HG03045 (cell line): ENCODE measurements at regions not wholly inside any gene's neighbourhood (a gene's known extent, or its start where the extent isn't known, plus 50 kb on each side); places are given as distances from the start of the nearest gene placed in this dataset.

ENCODE experiments used
- ATAC-seq: cut with Tn5 transposase; IDR thresholded peaks from one replicate; pipeline ENCODE4 v1.9.1; 2021; ENCODE audit warnings: mild to moderate bottlenecking, moderate library complexity; ENCODE audit not compliant: unreplicated experiment

GRCh38 chr13:72126424-72126823 lies 259.4 kb upstream of the DACH1 start:
- no peak for ATAC-seq

DNA sequence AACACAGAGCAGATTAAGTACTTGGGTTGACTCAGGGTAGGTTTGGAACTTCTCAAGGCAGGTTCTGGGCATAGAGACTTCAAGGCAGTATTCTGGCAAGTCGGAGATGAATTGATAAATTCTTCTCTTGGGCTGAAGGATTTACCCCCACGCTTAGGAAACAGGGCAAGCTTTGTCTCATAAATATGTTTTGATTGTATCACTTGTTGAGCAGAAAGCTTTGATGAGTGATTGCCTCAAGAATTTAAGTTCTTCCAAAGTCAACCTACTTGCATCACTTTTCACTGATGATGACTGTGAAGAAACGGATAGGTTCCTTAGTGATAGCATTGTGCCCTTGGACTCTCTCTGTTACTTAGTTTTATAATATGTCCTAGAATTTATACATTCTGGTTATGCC lies 258.6 kb upstream of the DACH1 start:
- no peak for ATAC-seq

GRCh38 chr13:72122661-72123255 lies 255.8 kb upstream of the DACH1 start:
- ATAC-seq = no peak

- ATAC-seq = no peak
Measured at GRCh38 chr13:72121466-72121865, 254.5 kb upstream of the DACH1 start.

DNA sequence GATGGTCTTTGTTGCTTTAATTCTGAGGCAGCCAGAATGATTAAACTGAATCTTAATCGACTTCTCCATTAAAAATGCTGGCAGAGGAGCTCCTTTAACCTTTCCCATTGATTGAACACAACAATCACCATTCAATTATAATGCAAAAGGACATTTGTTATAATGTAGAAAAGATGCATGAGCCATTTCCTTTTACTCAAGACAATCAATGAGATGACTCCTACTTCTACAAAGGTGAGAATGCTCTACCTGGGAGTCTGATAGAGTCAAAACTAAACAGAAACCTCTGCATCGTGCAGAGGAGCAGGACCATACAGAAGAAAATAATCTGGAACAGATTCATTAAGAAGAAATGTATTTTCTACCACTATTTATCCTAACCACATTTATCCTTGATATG lies 253.6 kb upstream of the DACH1 start:
- ATAC-seq = no peak

- no peak for ATAC-seq
Measured at GRCh38 chr13:72113931-72114330, 246.9 kb upstream of the DACH1 start.

DNA sequence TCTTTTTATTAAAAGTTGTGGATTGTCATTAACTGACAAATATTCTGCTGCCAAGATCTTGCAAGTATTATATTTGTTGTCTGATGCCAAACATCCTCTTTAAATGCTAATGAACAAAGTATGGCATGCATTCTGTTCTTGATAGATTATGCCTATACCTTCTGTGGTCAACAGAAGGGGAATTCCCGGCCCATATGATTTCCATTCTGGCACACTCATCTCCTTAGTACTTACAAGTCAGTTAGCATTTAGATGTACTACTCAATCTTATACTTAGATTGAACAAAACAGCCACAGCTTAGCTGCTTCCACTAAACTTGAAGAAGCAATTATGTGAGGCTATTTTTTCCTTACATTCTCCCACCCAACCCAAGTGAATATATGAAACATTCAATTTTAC lies 246.1 kb upstream of the DACH1 start:
- no peak for ATAC-seq

DNA sequence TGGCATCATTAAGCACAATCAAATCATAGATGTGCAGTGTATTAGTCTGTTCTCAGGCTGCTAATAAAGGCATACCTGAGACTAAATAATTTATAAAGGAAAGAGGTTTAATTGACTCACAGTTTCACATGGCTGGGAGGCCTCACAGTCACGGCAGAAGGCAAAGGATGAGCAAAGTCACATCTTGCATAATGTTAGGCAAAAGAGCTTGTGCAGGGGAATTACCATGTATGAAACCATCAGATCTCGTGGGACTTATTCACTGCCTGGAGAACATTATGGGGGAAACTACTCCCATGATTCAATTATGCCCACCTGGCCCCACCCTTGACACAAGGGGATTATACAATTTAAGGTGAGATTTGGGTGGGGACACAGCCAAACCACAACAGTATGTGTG lies 245.2 kb upstream of the DACH1 start:
- no peak for ATAC-seq

DNA sequence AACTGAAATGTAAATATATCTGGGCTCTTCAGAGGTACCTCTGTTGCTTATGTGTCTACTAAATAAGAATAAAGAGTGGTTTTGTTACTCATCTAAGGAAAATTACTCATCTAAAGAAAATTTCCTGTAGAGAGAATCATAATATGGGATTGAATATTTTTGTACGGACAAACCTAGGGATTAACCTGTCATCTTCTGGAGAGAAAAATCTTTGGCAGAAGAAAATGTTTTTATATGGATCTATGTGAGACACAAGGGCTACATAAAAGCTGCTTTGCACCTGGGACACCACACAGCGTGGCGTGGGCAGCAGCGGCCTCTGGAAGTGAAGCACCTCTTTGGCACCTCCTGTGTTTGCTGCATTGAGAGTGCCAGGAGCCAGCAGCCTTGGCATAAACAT lies 242.9 kb upstream of the DACH1 start:
- no peak for ATAC-seq

DNA sequence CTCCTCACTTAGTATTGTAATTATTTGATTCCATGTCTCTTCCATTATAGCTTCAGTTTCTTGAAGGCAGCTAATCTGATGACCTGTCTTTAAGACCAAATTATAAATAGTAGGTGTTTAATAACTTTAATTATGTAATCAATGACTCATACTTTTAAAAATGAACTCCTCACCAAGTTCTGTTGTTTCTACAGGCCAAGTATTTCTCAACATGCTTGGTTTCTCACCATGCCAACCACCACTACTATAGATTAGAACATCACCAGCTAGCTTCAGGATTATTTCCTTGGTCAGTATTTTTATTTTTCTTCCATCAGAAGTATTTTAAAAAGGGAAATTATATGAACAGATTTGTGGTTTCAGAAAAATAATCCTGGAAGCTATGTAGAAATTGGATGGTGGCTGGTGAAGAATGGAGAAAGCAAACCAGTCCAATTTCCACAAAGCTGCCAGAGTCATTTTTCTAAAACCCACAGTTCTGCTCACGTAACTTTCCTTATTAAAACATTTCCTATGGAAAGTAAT lies 237.7 kb upstream of the DACH1 start:
- no peak for ATAC-seq

GRCh38 chr13:72101768-72102400 lies 234.9 kb upstream of the DACH1 start:
- ATAC-seq = no peak

DNA sequence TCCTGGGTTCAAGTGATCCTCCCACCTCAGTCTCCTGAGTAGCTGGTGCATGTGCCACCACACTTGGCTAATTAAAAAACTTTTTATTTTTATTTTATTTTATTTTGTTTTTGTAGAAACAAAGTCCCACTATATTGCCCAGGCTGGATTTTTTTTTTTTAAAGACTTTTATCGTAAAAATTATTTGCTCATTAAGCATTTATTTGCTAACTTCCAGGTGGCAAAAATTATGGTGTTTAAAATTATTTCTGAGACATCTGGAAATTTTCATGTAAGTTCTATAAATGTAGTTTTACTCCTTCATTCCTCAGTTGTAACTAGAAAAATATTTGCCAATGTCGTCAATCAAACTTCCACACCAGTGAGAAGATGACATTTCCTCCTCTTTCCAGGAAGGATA lies 233.3 kb upstream of the DACH1 start:
- no peak for ATAC-seq

DNA sequence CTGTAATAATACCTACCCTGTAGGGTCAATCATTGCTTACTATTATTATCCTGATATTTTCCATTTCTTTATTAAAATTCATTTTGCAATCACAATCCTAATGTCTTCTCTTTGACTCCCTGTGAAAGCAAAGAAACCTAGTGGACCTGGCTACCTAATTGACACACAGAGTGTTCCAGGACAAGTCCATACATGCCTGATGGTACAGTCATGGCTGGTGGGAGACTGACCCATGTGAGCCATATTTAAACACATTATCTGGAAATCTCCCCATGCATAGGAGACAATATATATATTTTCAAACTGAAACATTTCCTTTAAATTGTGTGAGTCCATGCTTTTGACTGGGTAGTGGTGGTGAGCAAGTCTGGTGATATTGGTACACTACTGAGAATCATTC lies 230.6 kb upstream of the DACH1 start:
- ATAC-seq = no peak

GRCh38 chr13:72093262-72093661 lies 226.3 kb upstream of the DACH1 start:
- ATAC-seq = no peak

DNA sequence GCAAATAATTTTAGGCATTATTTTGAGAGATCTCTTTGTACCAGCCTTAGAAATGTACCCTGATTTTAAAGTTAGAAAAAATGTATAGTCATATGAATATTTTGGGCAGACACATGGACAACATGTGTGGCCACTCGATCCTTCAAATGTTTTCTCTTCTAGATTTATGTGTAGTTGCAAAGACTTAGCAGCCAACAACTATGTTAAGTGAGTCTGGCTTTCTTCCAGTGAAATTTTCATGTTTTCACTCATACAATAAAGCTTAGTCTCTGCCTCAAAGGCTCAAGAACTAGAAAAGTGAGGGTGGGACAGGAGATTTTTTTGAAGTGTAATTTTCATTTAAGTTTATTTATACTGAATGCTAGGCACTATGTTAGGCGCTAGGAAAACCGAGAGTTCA lies 207.7 kb upstream of the DACH1 start:
- ATAC-seq = no peak

DNA sequence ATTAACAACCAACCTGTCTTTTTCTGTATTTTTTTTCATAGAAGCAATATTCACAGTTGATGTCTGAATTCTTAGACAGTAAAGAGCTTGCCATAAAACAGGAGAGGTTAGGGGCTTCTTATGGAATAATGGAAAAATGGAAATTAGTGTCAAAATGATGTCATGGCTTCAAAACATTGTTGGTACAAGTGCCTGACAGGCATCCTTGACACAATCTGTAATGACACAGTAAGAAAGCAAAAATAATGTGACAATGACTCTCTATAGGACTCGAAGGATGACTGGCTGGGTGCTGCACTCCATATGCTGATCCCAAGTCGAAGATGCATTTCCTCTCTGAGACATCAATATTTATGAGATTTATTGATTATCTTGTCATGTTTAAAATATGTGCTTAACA lies 205.3 kb upstream of the DACH1 start:
- ATAC-seq = no peak

GRCh38 chr13:72071713-72072112 lies 204.7 kb upstream of the DACH1 start:
- ATAC-seq = no peak

DNA sequence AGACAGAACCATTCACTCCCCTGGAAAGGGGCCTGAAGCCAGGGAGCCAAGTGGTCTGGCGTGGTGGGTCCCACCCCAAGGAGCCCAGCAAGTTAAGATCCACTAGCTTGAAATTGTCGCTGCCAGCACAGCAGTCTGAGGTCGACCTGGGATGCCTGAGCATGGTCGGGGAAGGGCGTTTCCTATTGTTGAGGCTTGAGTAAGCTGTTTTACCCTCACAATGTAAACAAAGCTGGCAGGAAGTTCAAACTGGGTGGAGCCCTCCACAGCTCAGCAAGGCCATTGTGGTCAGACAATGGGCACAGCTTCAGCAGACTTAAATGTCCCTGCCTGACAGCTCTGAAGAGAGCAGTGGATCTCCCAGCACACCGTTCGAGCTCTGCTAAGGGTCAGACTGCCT lies 195.6 kb upstream of the DACH1 start:
- no peak for ATAC-seq

- no peak for ATAC-seq
Measured at GRCh38 chr13:72061613-72062012, 194.6 kb upstream of the DACH1 start.

- ATAC-seq = no peak
Measured at GRCh38 chr13:72050251-72050650, 183.2 kb upstream of the DACH1 start.

DNA sequence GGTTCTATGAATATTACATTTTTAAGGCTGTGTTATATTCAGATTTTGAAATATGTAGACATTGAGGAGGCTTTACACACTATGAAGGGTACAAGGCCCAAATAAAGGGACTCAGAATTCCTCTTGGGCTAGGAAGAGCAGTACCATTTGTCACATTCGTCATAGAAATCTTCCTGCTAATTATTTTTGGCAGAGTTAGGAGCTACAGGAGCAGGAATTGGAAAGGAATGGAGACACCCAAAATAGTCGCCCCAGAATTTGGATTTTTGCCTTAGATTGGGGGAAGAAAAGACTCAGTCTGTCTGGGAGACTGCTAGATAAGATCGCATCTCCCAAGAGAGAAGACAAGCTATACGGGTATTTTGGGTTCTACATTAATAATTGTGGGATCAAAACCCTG lies 176.4 kb upstream of the DACH1 start:
- no peak for ATAC-seq

DNA sequence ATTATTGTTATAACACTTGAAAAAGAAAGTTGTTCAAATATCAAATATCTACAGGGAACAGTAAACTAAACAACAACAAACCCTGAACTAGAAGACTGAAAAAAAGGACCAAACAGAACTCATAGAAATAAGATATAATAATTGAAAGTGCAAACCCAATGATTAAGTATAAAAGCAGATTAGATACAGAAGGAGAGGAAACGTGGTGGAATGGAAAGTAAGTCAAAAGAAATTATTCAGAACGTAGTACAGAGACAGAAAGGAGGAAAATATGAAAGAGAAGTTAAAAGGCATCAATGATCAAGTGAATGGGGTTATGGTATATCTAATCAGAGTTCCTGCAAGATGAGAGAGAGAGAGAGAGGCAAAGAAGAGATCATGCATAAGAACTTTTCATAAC lies 174.2 kb upstream of the DACH1 start:
- ATAC-seq = no peak

DNA sequence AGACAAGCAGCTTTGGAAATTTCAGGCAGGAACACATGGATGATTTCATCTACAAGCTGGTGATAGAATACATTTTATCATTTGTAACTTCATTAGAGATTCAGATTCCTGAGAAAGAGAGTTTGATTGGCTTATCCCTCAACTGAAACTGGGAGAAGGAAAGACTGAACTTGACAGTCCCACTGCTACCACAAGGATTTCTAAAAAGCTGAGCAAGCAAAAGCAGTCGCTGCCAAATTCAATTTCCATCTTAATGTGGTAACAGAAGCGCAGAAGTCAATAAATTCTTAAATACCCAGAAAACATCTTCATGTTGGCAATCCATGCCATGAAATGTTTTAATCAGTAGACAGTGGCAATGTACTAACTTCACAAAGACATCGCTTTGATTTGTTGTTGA lies 172.1 kb upstream of the DACH1 start:
- ATAC-seq = no peak
